ENCODE measurements at regions not wholly inside any gene's neighbourhood (a gene's known extent, or its start where the extent isn't known, plus 50 kb on each side); places are given as distances from the start of the nearest gene placed in this dataset.

DNA sequence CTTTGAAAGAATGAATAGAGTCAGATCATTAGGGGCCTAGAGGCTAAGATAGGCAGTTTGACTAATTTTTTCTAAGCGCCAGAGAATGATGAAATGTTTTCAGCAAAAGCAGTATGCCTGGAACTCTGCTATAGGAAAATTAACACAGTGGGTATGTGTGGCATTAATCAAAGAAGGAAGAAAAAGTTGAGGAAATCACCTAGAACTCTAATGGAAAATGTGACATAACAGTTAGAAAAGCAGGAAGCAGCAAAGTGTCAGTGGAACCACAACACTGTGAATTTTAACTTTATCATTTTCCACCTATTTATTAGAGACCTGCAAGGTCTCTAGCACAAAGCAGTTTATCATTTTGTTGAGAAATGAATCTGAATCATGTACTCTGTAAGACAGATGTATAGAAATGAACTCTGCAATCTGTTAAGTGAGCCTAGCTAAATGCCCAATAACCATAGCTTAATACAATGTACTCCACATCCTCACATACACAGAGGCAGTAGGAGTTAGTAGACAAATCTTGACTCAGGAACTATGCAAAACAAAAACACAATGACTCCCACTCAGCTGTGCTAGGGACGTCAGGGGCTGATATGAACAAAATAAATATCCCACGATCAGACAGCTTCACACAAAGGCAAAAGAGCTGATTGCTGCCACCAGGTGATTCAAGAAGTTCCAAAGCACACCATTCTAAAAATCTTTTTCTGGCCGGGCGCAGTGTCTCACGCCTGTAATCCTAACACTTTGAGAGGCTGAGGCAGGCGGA is 500.7 kb upstream of the NFIA start:
- Histone ChIP-seq H3K36me3 (ENCODE audit: control insufficient read depth, insufficient read depth, low read length) (no peaks in the 10 kb centered on the region), H3K4me2 (ENCODE audit: low read length) (no peak overlapping the region), H3K9me3 (ENCODE audit: control insufficient read depth, low read length) (no peaks in the 10 kb centered on the region), H3K9ac (no peak overlapping the region), H2AFZ (no peak overlapping the region), H3K4me1 (no peaks in the 10 kb centered on the region), H3K4me3 (ENCODE audit: low read depth, low read length) (no peak overlapping the region), H3K79me2 (no peaks in the 10 kb centered on the region), H3K27ac (no peak overlapping the region), H3K27me3 (ENCODE audit: control insufficient read depth, insufficient read depth, low read length) (no peaks in the 10 kb centered on the region)
- no peak for TF ChIP-seq CTCF (IDR thresholded peaks at IDR 0.05)

DNA sequence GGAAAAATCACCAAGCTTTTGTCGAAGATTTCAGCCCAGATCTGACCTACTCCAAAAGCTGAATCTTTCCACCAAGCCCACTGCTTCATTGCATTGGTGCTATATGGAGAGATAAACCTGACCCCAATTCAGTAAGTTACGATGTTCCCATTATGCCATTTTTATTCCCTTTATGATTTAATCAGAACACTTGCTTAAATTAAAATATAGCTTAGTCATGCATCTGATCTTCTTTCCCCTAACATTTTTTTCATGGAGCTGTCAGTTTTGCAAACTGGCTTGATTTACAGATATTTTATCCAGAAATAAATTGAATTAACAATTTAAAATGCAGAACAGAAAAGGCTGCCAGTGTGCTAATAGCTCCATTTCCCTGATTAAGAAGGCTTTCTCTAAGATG is 503.5 kb upstream of the C1orf87 start:
- H3K4me1 ChIP-seq: no peaks in the 10 kb centered on the region
- no peak overlapping the region for H3K4me3 ChIP-seq (ENCODE audit: low read depth, low read length)
- no peak overlapping the region for H3K4me2 ChIP-seq (ENCODE audit: low read length)
- no peak overlapping the region for H3K9ac ChIP-seq
- H3K27ac ChIP-seq: no peak overlapping the region
- H3K79me2 ChIP-seq: no peaks in the 10 kb centered on the region
- H3K36me3 ChIP-seq (ENCODE audit: control insufficient read depth, insufficient read depth, low read length): no peaks in the 10 kb centered on the region
- H3K27me3 ChIP-seq (ENCODE audit: control insufficient read depth, insufficient read depth, low read length): no peaks in the 10 kb centered on the region
- no peaks in the 10 kb centered on the region for H3K9me3 ChIP-seq (ENCODE audit: control insufficient read depth, low read length)
- H2AFZ ChIP-seq: no peak overlapping the region
- no peak for TF ChIP-seq CTCF (IDR thresholded peaks at IDR 0.05)

GRCh38 chr1:60575326-60575977 is 501.9 kb upstream of the C1orf87 start:
- Histone ChIP-seq H3K4me2 (ENCODE audit: low read length) (no peak overlapping the region), H3K9ac (no peak overlapping the region), H3K4me1 (no peaks in the 10 kb centered on the region), H2AFZ (no peak overlapping the region), H3K4me3 (ENCODE audit: low read depth, low read length) (no peak overlapping the region), H3K9me3 (ENCODE audit: control insufficient read depth, low read length) (no peaks in the 10 kb centered on the region), H3K79me2 (no peaks in the 10 kb centered on the region), H3K36me3 (ENCODE audit: control insufficient read depth, insufficient read depth, low read length) (no peaks in the 10 kb centered on the region), H3K27me3 (ENCODE audit: control insufficient read depth, insufficient read depth, low read length) (no peaks in the 10 kb centered on the region), H3K27ac (no peak overlapping the region)
- no peak for TF ChIP-seq CTCF (IDR thresholded peaks at IDR 0.05)

DNA sequence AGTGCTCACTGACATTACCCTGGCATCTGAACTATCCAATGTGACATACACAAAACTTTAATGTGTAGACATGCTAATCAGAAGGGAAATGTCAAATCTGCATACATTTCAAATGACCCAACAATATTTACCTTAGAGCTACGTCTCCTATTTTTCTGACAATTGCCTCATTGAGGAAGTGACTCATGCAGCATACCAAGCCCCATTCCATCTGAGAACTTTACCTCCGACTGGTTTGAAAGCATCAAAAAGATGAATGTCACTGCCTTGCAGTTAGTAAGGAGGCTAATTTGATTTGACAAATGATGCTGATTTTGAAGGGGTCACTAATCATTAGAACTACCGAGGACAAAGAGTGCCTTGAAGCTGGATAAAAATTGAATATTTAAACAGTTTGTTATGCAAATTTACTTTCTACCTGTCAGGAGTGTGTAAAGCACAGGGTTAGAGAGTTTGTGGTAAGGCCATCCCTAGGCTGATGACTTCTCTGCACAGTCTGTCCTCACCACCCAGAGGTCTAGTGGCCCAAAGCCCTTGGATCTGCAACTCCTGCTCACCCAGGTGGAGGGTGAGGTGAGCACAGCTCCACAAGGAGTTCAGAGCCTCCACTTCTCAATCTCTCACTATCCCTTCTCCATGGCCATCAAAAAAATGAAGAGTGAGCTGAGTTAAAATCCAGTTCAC is 500.3 kb upstream of the C1orf87 start:
- Histone ChIP-seq H3K9ac (no peak overlapping the region), H3K79me2 (no peaks in the 10 kb centered on the region), H3K4me1 (no peaks in the 10 kb centered on the region), H3K36me3 (ENCODE audit: control insufficient read depth, insufficient read depth, low read length) (no peaks in the 10 kb centered on the region), H3K4me2 (ENCODE audit: low read length) (no peak overlapping the region), H3K27me3 (ENCODE audit: control insufficient read depth, insufficient read depth, low read length) (no peaks in the 10 kb centered on the region), H3K9me3 (ENCODE audit: control insufficient read depth, low read length) (no peaks in the 10 kb centered on the region), H2AFZ (no peak overlapping the region), H3K4me3 (ENCODE audit: low read depth, low read length) (no peak overlapping the region), H3K27ac (no peak overlapping the region)
- TF ChIP-seq CTCF (IDR thresholded peaks at IDR 0.05): no peak
